ENCODE measurements at regions not wholly inside any gene's neighbourhood (a gene's known extent, or its start where the extent isn't known, plus 50 kb on each side); places are given as distances from the start of the nearest gene placed in this dataset.
"Not testable (repeated sequence)": the region's sequence is repeated elsewhere in the genome, so short reads cannot be mapped to it uniquely, and the experiment has no call there.

DNA sequence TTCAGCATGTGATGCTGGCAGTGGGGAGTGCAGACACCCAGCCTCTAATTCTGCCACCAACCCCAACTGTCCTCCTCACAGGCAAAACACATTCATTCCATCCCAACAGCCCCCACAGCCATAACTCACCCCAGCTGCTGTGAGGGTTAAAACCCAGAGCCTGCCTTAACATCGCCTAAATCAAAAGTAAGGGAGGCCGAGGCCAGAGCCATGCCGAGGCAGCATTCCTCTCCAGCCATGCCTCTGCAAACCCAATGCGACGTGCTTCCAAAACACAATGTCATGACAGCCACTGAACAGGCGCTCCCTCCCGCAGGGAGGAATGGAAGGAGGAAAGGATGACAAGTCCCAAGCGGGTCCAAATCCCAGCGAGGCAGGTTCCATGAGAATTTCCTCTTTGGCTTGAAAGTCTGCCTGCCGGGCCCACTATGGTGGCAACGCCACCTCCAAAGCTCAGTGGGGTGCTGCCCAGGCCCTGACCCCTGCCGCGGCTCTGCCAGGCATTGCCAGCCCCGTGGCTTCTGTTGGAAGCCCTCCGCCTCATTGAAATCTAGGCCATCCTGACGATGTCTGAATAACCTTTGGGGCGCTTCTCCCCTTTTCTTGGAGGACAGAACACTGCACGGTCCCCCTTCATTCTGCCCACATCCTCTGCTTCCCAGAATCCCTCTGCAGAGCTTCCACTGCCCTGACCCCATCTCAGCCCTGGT is 472.3 kb downstream of the BRD1 start:
- no peak for DNase-seq

DNA sequence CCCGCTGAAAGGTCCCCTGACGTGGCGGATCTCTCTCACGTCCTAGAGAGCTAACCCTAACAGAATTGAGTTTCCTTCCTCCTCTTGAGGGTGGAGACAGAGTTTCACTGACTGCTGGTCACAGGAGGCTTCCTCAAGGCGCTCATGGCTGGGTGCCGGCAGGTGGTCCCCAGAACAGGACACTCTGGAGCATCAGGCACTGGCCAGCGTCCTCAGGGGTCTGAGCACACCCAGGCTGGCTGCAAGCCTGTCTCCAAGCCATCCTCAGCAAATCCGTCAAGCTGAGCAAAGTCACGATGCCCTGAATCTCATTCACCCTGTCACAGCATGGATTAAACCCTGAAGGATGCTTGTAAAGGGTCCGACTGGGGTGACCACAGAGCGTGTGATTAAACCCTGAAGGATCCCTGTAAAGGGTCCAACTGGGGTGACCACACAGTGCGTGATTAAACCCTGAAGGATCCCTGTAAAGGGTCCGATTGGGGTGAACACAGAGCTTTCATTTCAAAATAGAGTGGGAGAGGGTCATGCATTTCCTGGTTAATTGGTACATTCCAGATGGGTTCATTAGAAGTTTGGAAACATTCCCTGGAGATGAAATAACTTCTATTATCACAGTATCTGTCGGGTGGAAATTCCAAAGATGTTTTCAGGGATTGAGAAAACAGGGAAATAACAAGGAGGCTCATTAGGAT is 473.0 kb downstream of the BRD1 start:
- no peak for DNase-seq

DNA sequence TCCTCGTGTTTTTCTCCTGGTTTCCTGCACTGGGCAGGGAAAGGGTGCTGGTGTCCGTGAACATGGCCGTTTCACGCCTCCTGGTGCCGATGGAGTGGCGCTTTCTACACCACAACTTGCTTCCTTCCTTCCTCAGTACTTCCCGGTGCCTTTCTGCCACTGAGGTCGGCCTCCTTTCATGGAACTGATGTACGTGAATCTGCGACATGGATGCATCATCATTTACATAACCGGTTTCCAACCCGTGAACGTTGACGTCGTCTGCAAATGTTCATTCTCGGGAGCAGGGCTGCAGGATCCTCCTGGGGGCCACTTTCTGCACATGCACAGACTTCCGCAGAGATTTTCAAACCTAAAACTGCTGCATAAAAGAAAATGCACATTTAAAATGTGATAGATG is 474.4 kb downstream of the BRD1 start:
- no peak for DNase-seq

DNA sequence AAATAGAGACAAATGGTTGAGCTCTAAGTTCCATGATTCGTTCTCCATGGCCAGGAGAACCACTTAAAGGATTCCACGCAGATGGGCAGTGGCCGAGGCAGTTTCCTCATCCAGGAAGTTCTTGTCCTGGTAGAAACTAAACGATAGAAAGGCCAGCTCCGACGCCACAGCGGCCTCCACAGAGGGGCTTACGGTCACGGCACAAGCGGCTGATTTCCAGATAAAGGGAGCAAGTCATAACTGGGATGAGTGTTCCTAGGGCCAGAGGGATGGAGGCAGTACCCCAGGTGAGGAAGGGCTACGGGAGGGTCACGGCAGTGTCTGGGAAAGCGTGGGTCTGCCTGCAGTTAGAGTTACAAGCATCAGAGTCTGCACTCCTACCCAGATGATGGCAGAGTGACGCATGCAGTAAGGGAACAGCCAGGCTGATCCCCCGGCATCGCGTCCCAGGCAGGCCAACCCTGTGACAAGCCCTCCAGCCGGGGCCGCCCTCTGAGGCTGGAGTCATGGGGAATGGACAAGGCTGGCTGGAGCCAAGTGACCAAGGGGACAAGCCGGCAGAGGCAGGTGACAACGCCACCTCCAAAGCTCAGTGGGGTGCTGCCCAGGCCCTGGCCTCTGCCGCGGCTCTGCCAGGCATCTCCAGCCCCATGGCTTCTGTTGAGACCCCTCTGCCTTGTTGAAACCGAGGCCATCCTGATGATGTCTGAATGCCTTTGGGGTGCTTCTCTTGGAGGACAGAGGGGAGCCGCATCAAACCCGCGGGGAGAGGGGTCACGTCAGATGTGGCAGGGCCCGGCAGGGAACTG is 475.1 kb downstream of the BRD1 start:
- DNase-seq, result no peak

DNA sequence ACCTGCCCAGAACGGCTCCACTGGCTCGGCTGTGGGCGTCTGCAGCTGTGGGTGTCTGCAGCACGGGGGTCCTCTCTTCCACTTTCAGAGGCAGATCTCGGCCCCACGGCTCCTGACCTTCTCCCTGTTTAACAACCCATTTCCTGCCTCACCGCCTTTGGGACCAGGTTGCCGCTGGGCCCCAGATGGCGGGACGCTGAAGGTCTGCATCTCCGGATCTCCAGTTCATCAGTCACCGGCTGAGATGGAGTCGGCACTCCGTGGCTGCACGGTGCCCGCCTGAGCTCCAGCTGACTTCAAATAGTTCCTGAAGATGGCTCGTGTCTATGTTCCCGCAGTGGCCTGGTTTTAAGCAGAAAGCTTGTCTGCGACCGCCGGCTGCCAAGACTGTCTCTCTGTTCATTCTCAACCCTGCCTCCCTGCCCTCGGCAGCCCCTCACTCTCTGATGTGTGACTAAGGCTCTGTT is 475.9 kb downstream of the BRD1 start:
- DNase-seq, result no peak

DNA sequence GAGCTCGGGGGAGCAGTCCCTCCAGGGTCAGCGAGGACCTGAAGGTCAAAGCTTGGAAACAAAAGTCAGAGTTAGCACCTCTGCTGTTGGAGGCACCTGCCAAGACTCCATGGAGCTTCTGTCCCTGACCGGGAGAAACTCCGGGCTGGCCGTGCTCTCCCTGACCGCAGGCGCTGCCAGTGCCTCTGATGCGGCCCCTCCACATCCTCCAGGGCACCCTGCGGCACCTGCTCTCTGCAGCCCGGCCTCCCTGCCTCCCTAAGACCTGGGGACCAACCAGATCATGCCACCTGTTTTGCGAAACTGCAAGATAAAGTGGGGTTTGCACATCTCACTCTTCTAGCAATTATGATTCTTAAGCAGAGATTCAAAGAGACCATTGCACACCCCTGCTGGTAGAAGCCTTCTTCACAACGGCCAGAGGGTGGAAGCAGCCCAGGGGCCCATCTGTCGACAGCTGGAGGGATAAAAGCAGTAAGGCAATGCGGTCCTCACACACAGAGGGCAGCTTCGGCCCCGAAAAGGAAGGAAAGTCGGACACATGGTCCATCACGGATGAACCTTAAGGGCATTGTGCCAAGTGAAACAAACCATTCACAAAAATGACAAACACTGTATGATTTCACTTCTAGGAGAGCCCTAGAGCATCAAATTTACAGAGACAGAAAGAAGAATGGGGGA is 477.1 kb downstream of the BRD1 start:
- DNase-seq, result no peak

DNA sequence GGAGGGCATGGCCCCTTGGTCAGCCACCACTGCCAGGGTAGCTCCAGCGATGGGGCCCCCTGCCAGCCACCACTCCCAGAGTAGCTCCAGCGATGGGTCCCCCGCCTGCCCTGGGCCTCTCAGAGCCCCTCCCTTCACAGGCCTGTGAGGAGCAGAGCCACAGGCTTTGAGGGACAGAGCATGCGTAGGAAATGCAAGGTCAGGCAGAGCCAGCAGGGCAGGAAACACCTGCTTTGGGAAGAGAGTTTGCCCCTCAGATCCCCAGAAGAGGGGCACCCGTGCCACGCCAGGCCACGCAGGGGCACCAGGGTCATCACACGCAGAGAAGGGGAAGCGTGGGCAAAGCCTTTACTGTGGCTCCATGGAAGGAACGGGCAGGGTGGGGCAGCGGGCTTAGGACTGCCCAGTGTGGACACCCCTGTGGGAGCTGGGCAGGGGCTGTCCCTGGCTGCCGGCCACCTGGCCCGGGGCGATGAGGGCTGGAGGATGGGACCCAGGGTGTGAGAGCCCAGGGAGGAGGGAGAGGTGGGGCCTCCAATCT is 477.8 kb downstream of the BRD1 start:
- DNase-seq, result no peak

DNA sequence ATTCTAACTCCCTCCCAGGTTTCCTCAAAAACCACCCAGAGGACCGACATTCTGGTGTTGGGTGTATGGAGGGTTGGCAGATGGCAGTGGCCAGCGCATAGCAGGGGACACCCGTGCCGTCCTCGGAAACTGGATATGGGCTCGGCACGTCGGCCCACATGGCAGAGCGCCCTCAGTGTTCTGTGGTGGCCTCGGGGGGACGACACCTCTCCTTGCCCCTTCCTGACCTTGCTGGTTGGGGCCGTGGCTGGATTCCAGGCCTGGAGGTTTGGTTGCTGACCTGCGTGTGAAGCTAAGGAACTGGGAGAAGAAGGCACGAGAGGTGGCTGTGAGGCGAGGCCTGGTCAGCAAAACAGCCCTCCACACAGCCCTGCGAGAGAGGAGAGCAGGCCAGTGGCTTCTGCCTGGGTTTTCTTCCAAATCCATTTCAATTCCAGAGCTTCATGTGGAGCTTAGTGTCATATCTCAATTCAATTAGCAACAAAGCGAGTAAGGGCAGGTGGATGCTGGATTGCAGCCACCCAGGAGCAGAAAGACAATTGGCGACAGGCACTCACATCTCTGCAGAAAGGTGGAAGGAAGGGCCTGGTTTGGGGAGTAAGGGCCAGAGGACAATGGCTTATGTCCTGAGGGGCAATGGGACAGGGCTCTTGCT is 478.4 kb downstream of the BRD1 start:
- no peak for DNase-seq

DNA sequence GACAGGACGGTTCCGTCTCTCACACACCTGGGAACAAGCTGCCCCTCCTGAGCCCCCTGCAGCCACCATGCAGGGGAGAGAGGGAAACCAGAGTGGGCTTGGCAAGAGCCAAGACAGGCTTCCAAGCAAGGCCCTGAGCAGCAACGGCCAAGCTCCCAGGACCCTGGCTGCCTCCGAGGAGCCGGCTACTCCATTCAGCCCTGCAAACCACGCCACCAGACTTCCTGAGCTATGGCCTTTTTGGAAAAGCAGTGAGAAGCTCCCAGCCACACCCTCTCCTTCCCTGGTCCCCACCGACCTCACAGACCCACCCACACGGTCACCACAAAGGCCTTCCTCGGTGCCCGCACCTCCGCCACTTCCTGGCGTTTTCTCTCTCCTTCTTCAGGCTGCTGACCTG is 479.0 kb downstream of the BRD1 start:
- DNase-seq, result no peak

DNA sequence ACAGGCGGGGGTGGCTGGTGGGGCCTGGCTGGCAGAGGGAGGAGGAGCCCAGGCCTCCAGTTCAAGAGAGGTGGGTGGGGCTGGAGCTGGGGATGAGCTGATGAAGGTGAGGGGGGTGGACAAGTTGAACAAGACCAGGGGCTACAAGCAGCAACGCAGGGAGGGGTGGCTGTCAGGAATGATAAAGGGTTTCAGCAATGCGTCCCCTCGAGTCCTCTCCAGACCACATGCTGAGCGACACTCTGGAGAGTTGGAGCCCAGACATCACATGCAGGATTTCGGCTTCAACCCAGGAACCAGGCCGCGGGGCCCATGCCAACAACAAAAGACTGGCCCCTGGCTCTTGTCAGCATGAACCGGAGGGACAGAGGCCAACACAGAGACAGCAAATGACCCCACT is 480.3 kb downstream of the BRD1 start:
- no peak for DNase-seq

DNA sequence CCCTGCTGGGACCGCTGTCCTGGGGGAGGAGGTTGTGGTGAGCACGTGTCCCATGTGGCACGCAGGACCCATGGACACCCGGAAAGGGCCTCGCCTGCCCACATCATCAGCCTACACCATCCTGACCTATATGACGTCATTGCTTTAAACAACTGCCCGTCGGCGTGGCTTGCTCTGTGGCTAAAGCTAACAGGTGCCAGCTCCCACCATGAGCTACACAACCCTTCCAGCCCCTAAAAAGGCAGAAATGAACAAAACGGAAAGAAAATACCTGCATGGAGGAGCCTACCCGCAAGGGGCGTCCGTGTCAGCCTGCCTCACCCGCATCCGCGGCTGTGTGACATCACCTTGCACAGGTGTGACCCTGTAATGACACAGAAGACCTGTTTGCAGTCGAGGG is 481.8 kb downstream of the BRD1 start:
- DNase-seq, result no peak

DNA sequence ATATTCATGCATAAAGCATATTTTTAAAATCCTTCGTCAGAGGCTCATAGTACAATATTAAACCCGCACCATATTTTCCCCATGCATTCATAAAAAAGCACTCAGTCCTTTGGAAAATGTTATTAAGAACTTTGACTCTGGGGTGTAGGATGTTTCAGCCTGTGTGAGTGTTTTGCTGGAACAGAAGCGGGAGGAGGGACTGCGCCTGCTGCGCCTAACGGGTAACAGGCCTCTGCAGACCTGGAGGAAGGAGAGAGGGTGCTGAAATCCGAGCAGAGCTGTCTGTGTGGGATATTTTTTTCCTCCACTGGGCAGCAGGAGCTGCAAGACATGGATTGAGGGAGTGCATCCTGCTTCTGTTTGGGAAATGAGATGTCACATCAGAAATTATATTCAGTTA is 483.0 kb downstream of the BRD1 start:
- DNase-seq, result no peak

DNA sequence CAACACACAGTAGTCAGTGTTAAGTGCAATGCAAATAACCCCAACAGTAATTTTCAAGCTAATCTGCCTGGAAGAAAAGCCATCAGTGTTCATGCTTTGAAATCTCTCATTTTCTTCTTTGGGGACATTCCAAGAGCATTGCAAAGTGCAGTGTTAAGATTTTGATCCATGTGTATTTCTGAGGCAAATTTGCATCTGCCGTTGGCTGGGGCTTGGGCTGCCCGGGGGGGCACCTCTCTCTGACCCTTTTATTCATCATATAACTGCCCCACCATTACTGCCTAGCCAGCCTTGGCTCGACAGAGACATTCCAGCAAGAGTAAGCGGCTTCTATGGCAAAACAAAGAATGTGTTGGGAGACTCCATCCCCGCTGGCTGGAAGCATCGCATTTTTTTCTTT is 483.5 kb downstream of the BRD1 start:
- DNase-seq, result no peak

DNA sequence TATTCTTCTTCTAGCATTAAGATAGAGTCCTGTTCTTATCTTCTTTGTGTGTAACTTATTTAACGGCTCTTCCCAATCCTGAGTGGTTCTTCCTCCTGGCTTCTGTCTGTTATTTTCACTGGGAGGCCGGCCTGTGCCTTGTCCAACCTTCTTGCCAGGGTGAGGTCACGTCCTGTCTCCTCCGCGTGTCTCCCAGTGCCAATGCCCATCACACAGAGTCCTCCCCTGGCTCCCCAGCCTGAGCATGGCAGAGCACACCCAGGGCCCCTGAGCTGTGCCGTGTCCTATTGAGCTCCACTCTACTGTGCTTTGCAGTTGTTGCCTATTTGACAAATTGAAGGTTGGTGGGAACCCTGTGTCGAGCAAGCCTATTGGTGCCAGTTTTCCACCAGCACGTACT is 487.3 kb downstream of the BRD1 start:
- no peak for DNase-seq

DNA sequence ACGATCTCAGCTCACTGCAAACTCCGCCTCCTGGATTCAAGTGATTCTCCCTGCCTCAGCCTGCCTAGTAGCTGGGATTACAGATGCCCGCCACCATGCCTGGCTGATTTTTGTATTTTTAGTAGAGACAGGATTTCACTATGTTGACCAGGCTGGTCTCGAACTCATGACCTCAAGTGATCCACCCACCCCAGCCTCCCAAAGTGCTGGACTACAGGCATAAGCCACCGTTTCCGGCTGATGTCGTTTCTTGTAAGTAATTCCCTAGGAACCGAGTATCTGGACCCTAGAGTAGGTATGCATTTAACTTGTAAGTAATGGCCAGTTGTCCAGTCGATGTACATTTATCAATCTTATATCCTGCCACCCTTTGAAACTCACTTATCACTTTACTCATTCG is 491.2 kb downstream of the BRD1 start:
- DNase-seq, result not testable (repeated sequence)

DNA sequence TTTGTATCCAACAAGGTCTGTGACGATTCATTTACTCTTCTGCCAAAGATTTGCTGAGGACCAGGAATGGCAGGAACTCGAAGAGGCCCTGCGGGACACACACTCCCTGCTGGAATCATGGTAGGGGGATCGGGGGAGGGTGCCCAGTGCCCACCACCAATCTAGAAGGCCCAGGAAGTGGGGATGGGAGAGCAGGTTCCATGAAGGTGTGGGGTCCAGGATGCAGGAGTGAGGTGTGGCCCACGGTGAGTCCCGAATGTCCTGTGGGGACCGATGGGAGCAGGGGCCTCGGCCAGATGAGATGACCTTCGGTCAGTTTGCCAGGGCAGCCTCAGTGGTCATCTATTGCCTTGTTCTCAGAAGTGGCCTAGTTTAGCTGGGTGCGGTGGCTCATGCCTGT is 492.7 kb downstream of the BRD1 start:
- DNase-seq, result no peak

DNA sequence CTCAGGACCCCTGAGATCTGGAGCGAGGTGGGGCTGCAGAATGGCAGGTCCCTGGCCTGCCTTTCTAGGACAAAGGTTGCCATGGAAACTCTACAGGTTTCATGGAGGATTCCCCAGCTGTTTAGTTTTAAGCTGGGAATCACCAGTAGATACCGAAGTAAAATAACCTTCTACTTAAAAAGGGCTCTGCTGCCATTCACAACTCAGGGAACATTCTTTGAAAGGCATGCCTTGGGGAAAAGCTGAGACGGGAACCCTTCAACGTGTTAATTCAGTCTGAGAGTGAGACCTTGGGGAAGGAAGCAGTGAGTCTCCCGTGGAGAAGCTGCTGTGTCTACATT is 493.3 kb downstream of the BRD1 start:
- no peak for DNase-seq

DNA sequence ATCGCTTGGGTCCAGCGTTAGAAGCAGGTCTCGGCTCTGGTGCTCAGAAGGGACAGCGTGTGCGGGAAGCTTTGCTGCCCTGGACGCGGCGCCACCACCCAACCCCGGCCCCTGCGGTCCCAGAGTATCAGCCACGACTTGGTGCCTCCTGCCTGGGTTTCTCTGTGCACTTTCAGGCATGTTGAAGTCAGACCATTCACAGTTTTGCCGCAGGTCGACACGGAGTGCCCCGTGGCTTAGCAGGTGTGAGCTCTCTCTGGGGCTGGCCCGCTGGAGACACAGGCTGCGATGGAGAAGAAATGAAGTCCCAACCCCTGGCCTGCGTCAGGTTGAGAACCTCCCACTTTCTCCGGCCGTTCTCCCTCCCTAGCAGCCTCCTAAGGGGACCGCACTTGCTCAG is 494.5 kb downstream of the BRD1 start:
- no peak for DNase-seq

DNA sequence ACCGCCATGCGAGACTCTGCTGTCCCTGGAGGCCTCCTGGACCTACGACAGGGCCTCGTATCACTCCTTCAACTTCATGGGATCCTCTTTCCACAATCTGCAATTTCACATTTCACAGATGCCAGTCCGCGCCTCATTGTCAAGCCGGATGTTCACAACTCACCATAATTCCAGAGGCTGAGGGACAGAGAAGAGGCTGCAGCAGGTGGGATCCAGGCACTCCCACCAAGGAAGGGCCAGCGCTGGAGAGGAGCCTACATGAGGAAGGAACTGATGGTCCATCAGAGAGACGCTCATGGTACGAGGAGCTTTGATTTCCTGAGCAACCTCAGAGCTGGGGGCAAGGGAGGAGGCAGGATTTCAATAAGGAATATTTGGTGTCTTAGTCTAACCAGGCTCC is 495.0 kb downstream of the BRD1 start:
- DNase-seq, result no peak

DNA sequence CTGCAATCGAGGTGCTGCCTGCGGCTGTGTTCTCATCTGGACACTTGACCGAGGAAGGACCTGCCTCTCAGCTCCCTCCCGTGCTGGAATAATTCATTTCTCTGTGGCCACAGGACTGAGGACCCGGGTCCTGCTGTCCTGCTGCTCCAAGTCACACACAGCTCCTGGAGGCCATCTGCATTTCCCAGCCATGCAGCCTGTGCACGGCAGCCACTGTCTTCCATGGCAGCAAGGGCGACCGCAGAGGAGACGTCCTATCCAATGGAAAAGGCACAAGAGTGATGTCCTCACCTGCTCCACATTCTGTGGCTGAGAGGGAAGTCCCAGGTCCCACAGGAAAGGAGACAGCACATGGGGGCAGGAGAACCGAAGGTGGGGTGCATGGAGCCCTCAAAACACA is 495.8 kb downstream of the BRD1 start:
- DNase-seq, result no peak

DNA sequence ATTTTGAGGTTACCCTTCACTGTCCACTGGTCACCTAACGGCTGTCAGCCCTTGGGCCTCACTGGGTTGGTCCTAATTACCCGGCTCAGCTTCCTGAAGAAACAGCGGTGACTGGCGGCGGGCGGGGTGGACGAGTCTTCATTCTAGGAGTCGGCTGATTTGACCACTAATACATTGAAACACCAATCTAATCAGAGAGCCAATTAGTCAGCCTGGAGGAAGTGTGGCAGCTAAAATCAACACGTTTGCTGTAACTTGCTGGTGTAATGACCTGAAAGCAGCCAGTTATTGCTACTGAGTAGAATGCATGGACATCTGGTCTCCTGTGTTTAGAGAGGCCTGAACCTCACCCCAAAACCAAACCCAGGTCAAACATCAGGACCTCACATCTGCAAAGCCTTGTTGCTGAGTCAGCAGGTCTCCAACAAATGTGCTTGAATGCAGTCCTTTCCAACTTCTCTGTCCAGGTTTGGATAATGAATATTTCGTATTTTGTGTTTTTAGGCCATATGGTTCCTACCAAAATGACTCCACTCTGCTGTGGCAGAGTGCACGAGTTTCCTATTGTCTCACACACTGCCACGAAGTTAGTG is 496.4 kb downstream of the BRD1 start:
- no peak for DNase-seq

Measured in activated effector memory CD4-positive, alpha-beta T cell treated with Interleukin-2 at 50 U/mL for 16 hours (primary cell).